ENCODE measurements at regions not wholly inside any gene's neighbourhood (a gene's known extent, or its start where the extent isn't known, plus 50 kb on each side); places are given as distances from the start of the nearest gene placed in this dataset.

DNA sequence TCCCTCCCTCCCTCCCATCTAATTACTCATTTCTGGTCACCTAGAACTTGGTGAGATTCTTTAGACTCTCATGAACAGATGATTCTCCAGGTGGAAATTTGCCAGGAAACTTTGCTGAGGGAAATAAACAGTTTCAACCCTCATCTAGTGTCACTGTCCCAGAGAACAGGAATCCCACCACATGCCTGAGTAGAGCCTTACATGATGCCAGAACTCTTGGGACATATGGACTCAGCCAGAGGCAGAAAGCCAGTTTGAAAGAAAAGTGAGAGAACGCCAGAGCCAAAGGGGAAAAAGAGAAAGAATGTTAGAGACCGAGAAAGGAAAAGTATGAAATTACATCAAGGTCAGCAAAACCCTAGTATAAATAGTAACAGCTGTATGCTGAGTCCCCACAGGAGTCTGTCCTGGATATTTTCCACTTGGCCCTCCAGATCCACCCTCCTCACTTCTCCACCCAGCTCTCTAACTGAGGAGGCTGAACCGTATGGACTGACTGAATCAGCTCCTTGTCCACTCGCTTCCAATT, 127.5 kb upstream of the COL21A1 start:
- TF ChIP-seq TAF1 (IDR thresholded peaks at IDR 0.05; ENCODE audit: borderline replicate concordance, low read depth, low read length) (no peak), POLR2A (IDR thresholded peaks at IDR 0.05; ENCODE audit: low read depth, low read length) (no peak), POLR2AphosphoS5 (IDR thresholded peaks at IDR 0.05; ENCODE audit: low read depth, low read length) (no peak)
- FAIRE-seq (no peak), DNase-seq (ENCODE audit: insufficient read length) (no peak)

DNA sequence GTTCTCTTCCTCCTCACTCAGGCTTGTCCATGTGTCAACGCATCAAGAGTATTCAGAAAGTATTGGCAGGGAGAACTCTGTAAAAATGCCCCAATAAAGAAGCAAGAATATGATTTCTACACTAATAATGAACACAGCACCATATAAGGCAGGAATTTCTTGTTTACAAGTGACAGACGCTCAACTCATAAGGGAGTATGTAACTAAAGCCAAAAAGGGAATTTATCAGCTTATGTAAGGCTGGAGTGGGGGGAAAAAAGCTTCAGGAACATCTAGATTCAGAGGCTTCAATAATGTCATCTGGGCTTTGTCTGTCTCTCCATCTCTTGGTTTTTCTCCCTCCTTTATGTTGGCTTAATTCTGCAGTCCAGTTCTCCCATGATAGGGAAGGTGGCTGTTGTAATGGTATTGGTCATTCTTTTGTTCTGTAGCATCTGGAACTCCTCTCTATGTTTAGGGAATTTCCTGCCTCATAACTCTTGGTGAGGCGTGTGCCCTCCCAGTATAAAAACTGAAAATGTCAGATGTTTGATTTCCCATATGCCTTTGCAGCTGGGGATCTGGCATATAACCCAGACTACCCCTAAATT, 125.1 kb upstream of the COL21A1 start:
- DNase-seq (ENCODE audit: insufficient read length) (no peak), FAIRE-seq (no peak)
- TF ChIP-seq TAF1 (IDR thresholded peaks at IDR 0.05; ENCODE audit: borderline replicate concordance, low read depth, low read length) (no peak), POLR2A (IDR thresholded peaks at IDR 0.05; ENCODE audit: low read depth, low read length) (no peak), POLR2AphosphoS5 (IDR thresholded peaks at IDR 0.05; ENCODE audit: low read depth, low read length) (no peak)

DNA sequence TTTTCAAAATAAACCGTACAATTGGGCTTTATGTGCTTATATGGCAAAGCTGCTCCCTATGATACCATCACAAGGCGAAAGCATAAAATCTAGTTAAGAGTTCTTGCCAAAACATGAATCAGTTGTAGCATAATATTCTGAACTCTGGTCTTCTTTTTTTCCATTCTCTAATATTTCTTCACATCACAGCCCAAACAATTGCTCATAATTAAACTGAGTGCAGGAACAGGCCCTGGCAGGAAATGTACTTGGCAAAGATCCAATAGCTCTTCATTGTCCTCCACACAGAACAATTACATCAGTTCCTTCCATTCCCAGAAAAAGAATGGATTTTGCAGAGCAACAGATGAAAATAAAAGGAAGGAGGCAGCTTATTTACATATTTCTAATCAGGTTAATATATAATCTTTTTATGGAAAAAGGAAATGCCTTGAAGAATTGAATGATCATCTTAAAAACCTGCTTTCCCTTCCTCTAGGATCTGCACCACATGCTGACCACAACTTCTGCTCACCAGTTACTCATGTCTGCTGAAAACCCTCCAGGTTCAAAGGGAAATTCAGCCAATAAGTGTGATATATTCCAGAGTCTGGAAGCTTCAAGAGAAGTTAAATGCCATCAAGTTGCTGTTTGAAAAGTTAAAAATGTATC, 123.3 kb upstream of the COL21A1 start:
- DNase-seq (ENCODE audit: insufficient read length) (no peak), FAIRE-seq (peak; percentile 42)
- no peak for TF ChIP-seq POLR2AphosphoS5 (IDR thresholded peaks at IDR 0.05; ENCODE audit: low read depth, low read length)

DNA sequence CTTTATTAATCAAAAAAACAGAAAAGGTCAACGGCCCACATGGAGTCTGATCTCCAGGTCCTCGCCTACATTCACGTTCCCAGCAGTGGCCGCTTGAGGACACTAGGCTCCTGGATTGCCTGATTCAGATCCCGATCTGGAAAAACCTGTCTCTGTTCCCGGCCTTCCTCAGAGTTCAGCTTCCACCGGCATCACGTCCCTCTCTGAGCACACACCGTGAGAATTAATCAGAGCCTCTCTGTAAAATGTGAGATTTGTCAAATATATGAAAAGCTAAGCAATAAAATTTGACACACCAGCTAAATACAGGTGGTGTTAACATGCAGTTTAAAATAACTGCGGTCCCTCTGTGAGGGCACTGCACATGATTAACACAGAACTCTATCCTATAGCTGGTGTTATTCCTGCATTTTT, 122.8 kb upstream of the COL21A1 start:
- FAIRE-seq = no peak
- DNase-seq (ENCODE audit: insufficient read length) = no peak
- TF ChIP-seq POLR2A (IDR thresholded peaks at IDR 0.05; ENCODE audit: low read depth, low read length) (no peak), POLR2AphosphoS5 (IDR thresholded peaks at IDR 0.05; ENCODE audit: low read depth, low read length) (no peak), TAF1 (IDR thresholded peaks at IDR 0.05; ENCODE audit: borderline replicate concordance, low read depth, low read length) (no peak)

DNA sequence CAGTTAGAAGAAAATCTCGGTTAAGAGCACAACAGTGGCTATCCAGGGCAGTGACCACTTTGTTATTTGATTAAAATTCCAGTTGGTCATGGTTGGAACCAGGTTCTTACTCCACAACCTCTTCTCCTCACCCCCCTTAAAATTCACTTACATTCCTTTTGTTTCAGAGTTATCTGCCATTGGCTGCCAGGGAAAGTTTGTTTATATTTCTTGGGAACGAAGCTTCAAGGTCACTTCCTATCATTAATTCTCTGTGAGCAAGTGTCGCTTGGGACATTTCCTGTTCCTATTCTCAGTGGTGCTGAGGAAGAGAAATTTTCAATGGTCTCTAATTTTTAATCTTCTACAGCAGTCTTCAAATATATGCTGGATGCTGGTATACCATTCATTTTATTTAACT, 121.1 kb upstream of the COL21A1 start:
- DNase-seq (ENCODE audit: insufficient read length) (no peak), FAIRE-seq (no peak)
- TF ChIP-seq POLR2A (IDR thresholded peaks at IDR 0.05; ENCODE audit: low read depth, low read length) (no peak), POLR2AphosphoS5 (IDR thresholded peaks at IDR 0.05; ENCODE audit: low read depth, low read length) (no peak), TAF1 (IDR thresholded peaks at IDR 0.05; ENCODE audit: borderline replicate concordance, low read depth, low read length) (no peak)

DNA sequence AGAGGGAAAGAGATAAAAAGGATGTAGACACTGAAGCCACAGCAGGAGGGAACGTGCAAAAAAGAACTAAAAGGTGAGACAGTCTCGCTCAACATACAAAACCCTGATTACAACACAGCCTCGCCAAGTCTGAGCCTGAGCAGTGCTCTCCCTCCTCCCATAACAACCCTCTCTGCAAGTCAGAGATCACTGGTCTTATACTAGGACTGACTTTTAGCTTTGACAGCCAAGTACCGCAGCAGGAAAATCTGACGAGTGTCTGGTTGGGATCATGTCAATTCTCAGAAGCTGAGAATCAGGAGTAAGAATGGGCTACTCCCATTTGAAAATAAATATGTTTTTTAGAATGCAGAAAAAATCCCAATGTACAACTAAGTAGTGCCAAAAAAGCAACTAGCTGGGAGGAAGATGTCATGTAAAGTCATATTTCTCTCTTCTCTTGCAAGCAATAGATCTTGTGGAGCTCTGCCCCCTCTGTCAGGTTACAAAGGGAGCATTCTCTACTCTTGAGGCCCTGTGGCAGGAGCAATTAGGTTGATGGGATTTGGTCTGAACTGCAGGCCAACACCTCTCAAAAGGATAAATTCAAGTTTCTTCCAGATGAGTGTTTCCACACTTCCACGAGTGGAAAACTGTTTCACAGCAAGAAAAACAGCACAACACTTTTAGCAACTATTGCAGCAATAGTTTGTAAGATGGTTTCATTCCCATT, 118.9 kb upstream of the COL21A1 start:
- DNase-seq (ENCODE audit: insufficient read length) (no peak), FAIRE-seq (no peak)
- TF ChIP-seq POLR2AphosphoS5 (IDR thresholded peaks at IDR 0.05; ENCODE audit: low read depth, low read length) (no peak), POLR2A (IDR thresholded peaks at IDR 0.05; ENCODE audit: low read depth, low read length) (no peak), TAF1 (IDR thresholded peaks at IDR 0.05; ENCODE audit: borderline replicate concordance, low read depth, low read length) (no peak)

DNA sequence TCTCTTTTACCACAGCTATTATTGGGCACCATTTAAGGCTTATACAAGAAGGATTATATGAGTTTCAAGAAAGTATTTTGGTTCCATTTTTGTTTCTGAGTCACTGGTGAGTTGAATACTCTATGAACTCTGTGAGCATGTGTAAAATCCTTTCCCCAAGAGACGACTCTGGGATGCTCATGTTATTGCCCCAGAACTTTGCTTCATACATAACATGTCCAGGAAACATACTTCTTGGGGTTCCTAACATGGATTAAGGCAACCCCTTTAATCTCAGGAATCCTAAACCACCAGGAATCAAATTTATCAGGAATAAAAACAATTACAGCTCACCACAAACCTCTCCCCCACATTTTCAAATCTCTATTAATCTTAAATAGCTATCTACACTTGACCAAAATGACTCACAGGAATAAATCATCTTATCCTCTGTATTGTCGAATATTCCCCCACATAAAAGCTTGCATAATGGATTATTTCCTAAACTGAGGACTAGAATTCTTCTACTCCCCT, 117.5 kb upstream of the COL21A1 start:
- DNase-seq (ENCODE audit: insufficient read length) = no peak
- TF ChIP-seq POLR2A (IDR thresholded peaks at IDR 0.05; ENCODE audit: low read depth, low read length) = no peak
- FAIRE-seq = no peak

DNA sequence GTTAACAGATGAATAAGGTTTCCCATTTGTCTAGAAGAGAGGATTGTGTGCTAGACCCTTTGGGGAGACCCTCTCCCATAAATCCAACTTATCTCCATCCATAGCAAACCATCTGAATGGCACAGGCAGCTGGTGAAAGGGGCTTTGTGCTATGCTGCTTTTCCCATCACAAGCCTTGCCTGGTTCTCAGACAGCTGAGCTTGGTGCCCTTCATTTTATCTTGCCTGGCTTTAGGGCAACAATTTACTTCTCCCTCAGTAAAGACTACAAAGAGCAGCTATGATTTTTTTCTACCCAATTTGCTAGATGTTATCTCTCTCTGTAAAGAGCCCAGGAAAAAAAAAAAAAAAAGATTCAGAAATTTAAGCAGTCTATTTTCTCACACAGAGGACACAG, 117.0 kb upstream of the COL21A1 start:
- DNase-seq (ENCODE audit: insufficient read length) (no peak), FAIRE-seq (no peak)
- TF ChIP-seq TAF1 (IDR thresholded peaks at IDR 0.05; ENCODE audit: borderline replicate concordance, low read depth, low read length) (no peak), POLR2A (IDR thresholded peaks at IDR 0.05; ENCODE audit: low read depth, low read length) (no peak), POLR2AphosphoS5 (IDR thresholded peaks at IDR 0.05; ENCODE audit: low read depth, low read length) (no peak)

DNA sequence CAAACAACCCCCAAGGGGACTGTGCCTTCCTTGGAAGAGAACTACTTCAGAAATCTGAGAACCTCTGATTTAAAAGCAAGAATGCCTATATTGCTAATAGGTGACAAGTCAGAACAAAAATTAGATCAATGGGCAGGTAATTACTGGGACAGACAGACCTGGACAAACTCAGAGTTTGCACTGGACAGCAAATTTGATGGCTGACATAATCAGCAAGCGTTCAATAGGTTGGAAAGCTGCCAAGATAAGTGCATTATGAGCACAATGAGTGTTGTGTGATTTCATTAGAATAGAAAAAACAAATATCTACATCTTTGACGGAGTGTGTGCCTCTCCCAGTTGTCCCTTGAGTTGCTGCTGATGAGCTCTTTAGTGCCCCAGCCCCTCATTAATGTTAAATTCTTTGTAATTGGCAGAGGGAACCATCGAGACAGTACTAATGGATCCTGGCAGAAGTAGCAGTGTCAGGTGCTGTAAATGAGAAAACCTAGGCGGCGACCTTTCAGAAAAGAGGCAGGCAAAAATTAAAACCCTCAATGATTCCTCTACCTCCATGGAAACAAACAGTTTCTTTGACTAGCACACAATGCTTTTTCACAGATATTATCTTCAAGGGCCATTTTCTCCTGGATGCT, 116.5 kb upstream of the COL21A1 start:
- TF ChIP-seq POLR2A (IDR thresholded peaks at IDR 0.05; ENCODE audit: low read depth, low read length) = no peak
- FAIRE-seq = no peak
- no peak for DNase-seq (ENCODE audit: insufficient read length)

DNA sequence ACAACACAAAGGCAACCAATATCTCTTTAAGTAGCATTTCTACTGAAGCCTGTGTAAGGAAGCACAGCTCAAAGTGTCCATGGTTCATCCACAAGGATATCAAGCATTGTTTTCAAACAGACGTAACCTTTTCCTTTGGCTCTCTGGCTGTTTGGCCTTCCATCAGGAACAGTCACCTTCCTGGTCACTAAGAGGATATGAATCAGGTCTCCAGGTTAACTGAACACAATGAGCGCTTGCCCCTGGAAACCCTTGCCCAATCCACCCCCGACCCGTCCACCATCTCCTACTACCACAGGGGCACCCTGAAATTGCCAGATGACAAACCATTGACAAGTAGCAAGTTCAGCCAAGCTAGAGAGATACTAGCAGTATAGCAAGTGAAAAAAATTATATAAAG, 114.4 kb upstream of the COL21A1 start:
- DNase-seq (ENCODE audit: insufficient read length) (no peak), FAIRE-seq (no peak)
- TF ChIP-seq POLR2A (IDR thresholded peaks at IDR 0.05; ENCODE audit: low read depth, low read length) (no peak), POLR2AphosphoS5 (IDR thresholded peaks at IDR 0.05; ENCODE audit: low read depth, low read length) (no peak), TAF1 (IDR thresholded peaks at IDR 0.05; ENCODE audit: borderline replicate concordance, low read depth, low read length) (no peak)

DNA sequence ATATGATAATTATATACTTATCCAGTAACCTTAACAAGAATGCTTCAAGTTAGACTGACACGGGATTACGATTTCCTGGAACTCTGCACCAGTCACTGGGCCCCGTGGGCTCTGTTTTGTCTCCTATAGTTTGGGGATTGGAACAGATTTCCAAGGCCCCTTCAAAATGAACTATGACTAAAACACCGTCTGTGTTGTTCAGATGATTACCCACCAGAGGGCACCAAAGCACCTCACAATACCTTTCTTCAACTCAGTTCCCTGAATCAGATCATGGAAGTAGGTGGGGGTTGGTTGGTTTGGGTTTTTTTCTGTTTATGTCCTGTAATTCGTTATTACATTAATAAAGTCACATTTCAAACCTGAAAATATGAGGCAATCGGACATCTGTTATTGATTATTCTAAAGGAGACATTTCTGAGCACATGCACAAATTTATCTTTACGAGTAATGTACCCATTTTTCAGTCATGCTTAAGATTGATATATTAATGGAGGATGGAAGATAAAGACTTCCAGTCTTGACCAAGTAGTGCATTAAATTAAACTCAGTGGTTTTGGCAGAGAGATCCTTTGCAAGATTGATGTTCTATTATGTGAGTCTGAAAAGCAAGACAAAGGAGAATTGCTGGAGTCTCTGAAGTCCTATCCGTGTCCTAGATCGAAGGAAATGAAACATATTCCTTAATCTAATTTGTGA, 112.0 kb upstream of the COL21A1 start:
- FAIRE-seq = peak; percentile 79
- no peak for DNase-seq (ENCODE audit: insufficient read length)
- TF ChIP-seq TAF1 (IDR thresholded peaks at IDR 0.05; ENCODE audit: borderline replicate concordance, low read depth, low read length) = no peak

Data from GM12892 (cell line).